Right atrium auricular region (tissue), 2 donors: ENCODE measurements at regions not wholly inside any gene's neighbourhood (a gene's known extent, or its start where the extent isn't known, plus 50 kb on each side); places are given as distances from the start of the nearest gene placed in this dataset.

Experiments used
- DNase-seq: peaks from one replicate; pipeline ENCODE4 v3.0.0-alpha.2; 2019; ENCODE audit warnings: low spot score
- H3K27ac ChIP-seq, 2 donors: fragments of 200-600 bp; sonication (generic); 1 replicate in 1 of 2; 2 replicates in 1 of 2; pipeline ENCODE4 v1.5.1; 2016 to 2019
- H3K27me3 ChIP-seq, 2 donors: fragments of 200-600 bp; sonication (generic); one replicate each; pipeline versions ENCODE4 v1.5.1 to v1.6.0; 2017 to 2019
- H3K36me3 ChIP-seq: fragments of 200-600 bp; sonication (generic); one replicate; pipeline ENCODE4 v1.5.1; 2016
- H3K4me1 ChIP-seq, 2 donors: fragments of 200-600 bp; sonication (generic); one replicate each; pipeline versions ENCODE4 v1.5.1 to v1.6.0; 2017 to 2019
- H3K4me3 ChIP-seq, 2 donors: fragments of 200-600 bp; sonication (generic); 1 replicate in 1 of 2; 2 replicates in 1 of 2; pipeline ENCODE4 v1.5.1; 2017 to 2019; ENCODE audit warnings: mild to moderate bottlenecking in 1 of 2, moderate library complexity in 1 of 2
- H3K9me3 ChIP-seq, 2 donors: fragments of 200-600 bp; sonication (generic); one replicate each; pipeline ENCODE4 v1.5.1; 2019
- TF ChIP-seq, protein P1 (sequence below), 2 donors: fragments of 200-600 bp; sonication (generic); IDR thresholded peaks; one replicate each; pipeline ENCODE4 v1.5.1; 2019; ENCODE audit warnings: antibody characterized with exemption in 2 of 2

DNA sequence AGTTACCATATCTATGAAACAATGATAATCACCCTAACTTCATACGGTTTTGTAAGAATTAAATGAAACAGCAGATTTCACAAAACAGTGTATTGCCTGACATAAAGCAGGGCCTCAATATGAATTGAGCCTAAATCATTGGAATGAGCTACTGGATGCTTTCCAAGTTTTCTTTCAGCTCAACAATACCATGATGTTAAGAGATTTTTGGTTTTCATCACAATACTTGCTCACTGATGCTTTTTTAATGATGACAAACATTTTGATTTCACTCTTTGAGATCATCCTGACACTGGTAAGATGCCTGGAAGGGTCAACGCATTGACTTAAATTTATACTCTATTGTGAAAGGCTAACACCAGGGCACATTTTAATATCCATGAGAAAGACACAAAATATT, 377.5 kb downstream of the ZNF521 start:
- no peak overlapping the region for H3K4me3 ChIP-seq
- no peaks in the 10 kb centered on the region for H3K9me3 ChIP-seq
- H3K4me1 ChIP-seq, result no peaks in the 10 kb centered on the region
- H3K27me3 ChIP-seq, result no peaks in the 10 kb centered on the region
- no peak overlapping the region for H3K27ac ChIP-seq
- no peaks in the 10 kb centered on the region for H3K36me3 ChIP-seq
- DNase-seq, result no peak
- TF ChIP-seq, protein P1, sequence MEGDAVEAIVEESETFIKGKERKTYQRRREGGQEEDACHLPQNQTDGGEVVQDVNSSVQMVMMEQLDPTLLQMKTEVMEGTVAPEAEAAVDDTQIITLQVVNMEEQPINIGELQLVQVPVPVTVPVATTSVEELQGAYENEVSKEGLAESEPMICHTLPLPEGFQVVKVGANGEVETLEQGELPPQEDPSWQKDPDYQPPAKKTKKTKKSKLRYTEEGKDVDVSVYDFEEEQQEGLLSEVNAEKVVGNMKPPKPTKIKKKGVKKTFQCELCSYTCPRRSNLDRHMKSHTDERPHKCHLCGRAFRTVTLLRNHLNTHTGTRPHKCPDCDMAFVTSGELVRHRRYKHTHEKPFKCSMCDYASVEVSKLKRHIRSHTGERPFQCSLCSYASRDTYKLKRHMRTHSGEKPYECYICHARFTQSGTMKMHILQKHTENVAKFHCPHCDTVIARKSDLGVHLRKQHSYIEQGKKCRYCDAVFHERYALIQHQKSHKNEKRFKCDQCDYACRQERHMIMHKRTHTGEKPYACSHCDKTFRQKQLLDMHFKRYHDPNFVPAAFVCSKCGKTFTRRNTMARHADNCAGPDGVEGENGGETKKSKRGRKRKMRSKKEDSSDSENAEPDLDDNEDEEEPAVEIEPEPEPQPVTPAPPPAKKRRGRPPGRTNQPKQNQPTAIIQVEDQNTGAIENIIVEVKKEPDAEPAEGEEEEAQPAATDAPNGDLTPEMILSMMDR (IDR thresholded peaks at IDR 0.05), result no peak

DNA sequence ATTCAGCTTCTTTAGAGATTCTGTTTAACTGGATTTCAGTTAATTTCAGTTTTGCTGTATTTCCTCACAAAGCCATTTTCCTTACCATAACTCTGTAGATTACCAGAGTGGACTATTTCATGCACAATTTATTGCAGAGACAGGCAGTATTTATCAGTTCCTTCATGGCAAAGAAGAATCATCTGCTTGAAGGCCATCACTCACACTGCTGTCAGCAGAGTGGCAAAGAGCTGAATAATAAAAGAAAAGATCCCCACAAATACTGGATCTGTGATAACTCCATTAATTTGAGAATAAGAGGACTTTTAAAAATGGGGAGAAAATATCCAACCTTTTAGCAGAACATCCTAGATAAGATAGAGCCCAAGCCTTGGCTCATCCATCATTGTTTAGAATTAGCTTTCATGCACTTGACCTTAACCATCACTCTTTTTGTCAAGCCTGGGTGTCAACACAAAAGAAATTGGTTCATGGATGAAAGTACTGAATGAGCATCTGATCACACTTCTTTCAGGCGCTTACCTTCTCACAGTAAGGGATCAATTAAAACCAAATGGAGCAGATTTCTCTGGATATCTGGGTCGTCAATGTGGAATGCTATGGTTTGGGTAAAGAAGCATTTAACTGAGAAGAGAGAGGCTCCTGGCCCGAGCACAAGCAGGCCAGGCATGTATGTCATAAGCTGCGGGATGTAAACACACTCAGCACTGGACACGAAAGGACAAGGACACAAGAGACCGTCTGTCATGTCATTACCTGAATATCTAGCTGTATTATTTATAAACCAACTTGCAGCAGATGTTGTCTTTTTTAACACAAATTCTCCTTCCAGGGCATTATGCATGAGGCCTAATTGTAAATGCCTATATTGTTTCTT, 376.2 kb downstream of the ZNF521 start:
- H3K9me3 ChIP-seq, result no peaks in the 10 kb centered on the region
- H3K36me3 ChIP-seq, result no peaks in the 10 kb centered on the region
- no peak for DNase-seq

DNA sequence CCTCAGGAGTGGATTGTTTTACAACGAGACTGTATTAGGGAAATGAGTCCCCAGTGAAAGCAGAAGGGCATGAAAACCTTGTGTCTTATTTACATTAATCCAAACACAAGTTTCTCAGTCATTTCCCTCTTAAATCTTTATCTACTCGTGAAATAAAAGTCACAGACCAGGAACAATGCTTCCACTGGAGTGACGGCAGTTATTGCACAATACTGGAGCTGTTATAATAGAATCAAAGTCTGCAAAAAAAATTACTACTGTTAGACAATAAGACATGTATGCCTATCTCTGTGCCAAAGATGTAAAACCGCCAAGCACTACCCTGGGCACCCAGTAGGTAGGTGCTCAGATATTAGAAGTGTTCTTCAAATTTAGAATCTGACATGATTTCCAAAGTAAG, 375.5 kb downstream of the ZNF521 start:
- Histone ChIP-seq H3K4me3 (no peak overlapping the region), H3K4me1 (no peaks in the 10 kb centered on the region), H3K27ac (no peak overlapping the region), H3K36me3 (no peaks in the 10 kb centered on the region), H3K27me3 (no peaks in the 10 kb centered on the region), H3K9me3 (no peaks in the 10 kb centered on the region)
- DNase-seq, result no peak
- TF ChIP-seq, protein P1 (IDR thresholded peaks at IDR 0.05), result no peak

More for the DNA sequence above, 376.2 kb downstream of the ZNF521 start:
- TF ChIP-seq, protein P1 (IDR thresholded peaks at IDR 0.05), result no peak
- H3K27ac ChIP-seq, result no peak overlapping the region
- no peaks in the 10 kb centered on the region for H3K27me3 ChIP-seq
- no peak overlapping the region for H3K4me3 ChIP-seq
- H3K4me1 ChIP-seq, result no peaks in the 10 kb centered on the region

DNA sequence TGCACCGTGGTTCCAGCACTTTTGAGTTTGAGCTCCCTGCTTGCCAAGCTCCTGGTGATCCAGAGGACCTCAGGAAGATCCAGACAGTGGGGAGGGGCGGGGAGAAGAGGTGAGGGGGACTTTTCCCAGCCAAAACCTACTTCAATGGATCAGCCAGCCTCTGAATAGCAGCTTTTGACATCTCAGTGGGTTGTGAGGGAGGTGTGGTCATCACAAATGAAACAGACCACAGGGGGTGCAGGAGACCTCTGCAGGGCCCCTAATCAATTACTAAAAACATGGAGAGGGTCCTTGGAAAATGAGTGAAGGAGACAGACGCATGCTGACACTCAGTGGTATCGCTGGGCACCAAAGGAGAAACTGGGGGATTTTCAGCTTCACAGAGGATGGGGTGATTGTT, 372.7 kb downstream of the ZNF521 start:
- Histone ChIP-seq H3K27me3 (no peaks in the 10 kb centered on the region), H3K27ac (no peak overlapping the region), H3K9me3 (no peaks in the 10 kb centered on the region), H3K4me1 (peaks cover 0 to 4% of the 10 kb centered on the region in 2 donors), H3K36me3 (no peaks in the 10 kb centered on the region), H3K4me3 (no peak overlapping the region)
- TF ChIP-seq, protein P1 (IDR thresholded peaks at IDR 0.05), result no peak
- DNase-seq, result no peak

DNA sequence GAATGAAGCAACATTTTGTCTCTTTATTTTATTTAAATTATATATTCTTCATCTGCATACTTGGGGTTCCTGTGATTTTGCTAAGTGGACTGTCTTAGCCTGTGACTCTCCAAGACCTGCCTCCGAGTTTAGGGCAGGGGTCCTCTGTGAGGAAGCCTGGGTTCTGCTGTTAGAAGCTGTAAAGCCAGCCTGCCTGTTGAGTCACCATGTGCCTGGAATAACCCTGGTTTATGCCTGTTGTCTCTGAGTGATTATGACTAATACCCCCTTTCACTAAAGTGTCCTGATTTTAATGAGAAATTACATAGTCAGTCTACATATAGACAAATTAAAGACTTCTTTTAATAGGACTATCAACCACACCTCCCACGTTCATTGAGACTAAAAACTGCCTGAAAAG, 369.1 kb downstream of the ZNF521 start:
- no peak for DNase-seq
- no peaks in the 10 kb centered on the region for H3K27me3 ChIP-seq
- H3K4me3 ChIP-seq, result no peak overlapping the region
- H3K9me3 ChIP-seq, result no peaks in the 10 kb centered on the region
- peaks cover 0 to 27% of the 10 kb centered on the region in 2 donors for H3K4me1 ChIP-seq
- TF ChIP-seq, protein P1 (IDR thresholded peaks at IDR 0.05), result no peak
- no peaks in the 10 kb centered on the region for H3K36me3 ChIP-seq
- H3K27ac ChIP-seq, result no peak overlapping the region
